Ovary (tissue), 3 donors: ENCODE measurements at regions not wholly inside any gene's neighbourhood (a gene's known extent, or its start where the extent isn't known, plus 50 kb on each side); places are given as distances from the start of the nearest gene placed in this dataset.

ENCODE experiments used
- CTCF ChIP-seq, 3 donors: fragments of 450-650 bp in 2 of 3; fragments of 200-600 bp in 1 of 3; IDR thresholded peaks; one replicate each; pipeline versions ENCODE4 v1.5.1 to v1.8.0; 2016 to 2022; ENCODE audit warnings: antibody characterized with exemption in 3 of 3, mild to moderate bottlenecking in 1 of 3
- EP300 ChIP-seq: sonication (generic); formaldehyde crosslinking; IDR thresholded peaks from one replicate; pipeline ENCODE4 v1.6.1; 2017; ENCODE audit warnings: antibody characterized with exemption
- POLR2A ChIP-seq: fragments of 450-650 bp; IDR thresholded peaks from one replicate; pipeline ENCODE4 v1.6.1; 2017; ENCODE audit warnings: antibody characterized with exemption, mild to moderate bottlenecking, moderate library complexity
- donor health status: DM: no; HTN: no; CAD: no.

- no peak for TF ChIP-seq CTCF (IDR thresholded peaks at IDR 0.05)
- no peak for TF ChIP-seq POLR2A
- TF ChIP-seq EP300, result no peak
These were observed 315.3 kb downstream of the CYP26B1 start for GRCh38 chr2:71832388-71832787.
